HEK293 (cell line): ENCODE measurements at regions not wholly inside any gene's neighbourhood (a gene's known extent, or its start where the extent isn't known, plus 50 kb on each side); places are given as distances from the start of the nearest gene placed in this dataset.

ENCODE experiments used
- CTCF ChIA-PET: fragments of 350-600 bp; formaldehyde crosslinking; extraction: SDS; loops from one replicate; lab custom pipeline; 2021; ENCODE audit warnings: antibody characterized with exemption; lab: Yijun Ruan, JAX
- POLR2A ChIA-PET: fragments of 300-600 bp; formaldehyde crosslinking; extraction: SDS; loops from one replicate; lab custom pipeline; 2020; ENCODE audit warnings: antibody characterized with exemption, inconsistent platforms; lab: Yijun Ruan, JAX
- H3K27ac ChIP-seq: fragments of 200-500 bp; sonication (Bioruptor generic); 2 replicates; pipeline ENCODE4 v1.5.1; 2014; ENCODE audit warnings: low read depth, low read length, control low read depth, inconsistent platforms; ENCODE audit errors: extremely low read depth
- H3K36me3 ChIP-seq, 2 experiments: fragments of 200-500 bp in 1 of 2; sonication (Bioruptor generic) in 1 of 2; 1 replicate in 1 of 2; 2 replicates in 1 of 2; pipeline ENCODE4 v1.5.1; 2014 to 2017; ENCODE audit warnings: inconsistent platforms in 2 of 2, low read length in 2 of 2; ENCODE audit not compliant: control insufficient read depth in 2 of 2, insufficient read depth in 1 of 2
- H3K4me1 ChIP-seq: fragments of 200-500 bp; sonication (Bioruptor generic); 2 replicates; pipeline ENCODE4 v1.5.1; 2014; ENCODE audit warnings: mild to moderate bottlenecking, low read length, inconsistent platforms; ENCODE audit not compliant: control insufficient read depth, insufficient read depth
- H3K4me3 ChIP-seq: 2 replicates; pipeline ENCODE4 v1.5.1; 2011; ENCODE audit warnings: low read depth, mild to moderate bottlenecking, control low read depth, low read length, moderate library complexity
- H3K9me3 ChIP-seq: fragments of 200-500 bp; sonication (Bioruptor generic); 2 replicates; pipeline ENCODE4 v1.5.1; 2014; ENCODE audit warnings: low read depth, low read length, inconsistent platforms; ENCODE audit not compliant: control insufficient read depth, insufficient read depth
- KLF8 ChIP-seq: fragments of 450-650 bp; formaldehyde crosslinking; IDR thresholded peaks from 2 replicates; pipeline ENCODE4 v1.5.1; 2016; ENCODE audit warnings: missing biosample characterization, missing genetic modification characterization
- MYNN ChIP-seq: fragments of 450-650 bp; formaldehyde crosslinking; IDR thresholded peaks from 2 replicates; pipeline ENCODE4 v1.5.1; 2016; ENCODE audit warnings: missing biosample characterization, missing genetic modification characterization, borderline replicate concordance
- OSR2 ChIP-seq: fragments of 450-650 bp; formaldehyde crosslinking; IDR thresholded peaks from 2 replicates; pipeline ENCODE4 v1.5.1; 2016; ENCODE audit warnings: missing biosample characterization, missing genetic modification characterization
- SP7 ChIP-seq: fragments of 450-650 bp; formaldehyde crosslinking; IDR thresholded peaks from 2 replicates; pipeline ENCODE4 v1.5.1; 2016; ENCODE audit warnings: missing biosample characterization, missing genetic modification characterization
- ZNF10 ChIP-seq: fragments of 450-650 bp; formaldehyde crosslinking; IDR thresholded peaks from 2 replicates; pipeline ENCODE4 v1.5.1; 2017; ENCODE audit warnings: missing biosample characterization, missing genetic modification characterization
- ZNF157 ChIP-seq: fragments of 450-650 bp; formaldehyde crosslinking; IDR thresholded peaks from 2 replicates; pipeline ENCODE4 v1.5.1; 2016; ENCODE audit warnings: missing biosample characterization, missing genetic modification characterization
- ZNF16 ChIP-seq: fragments of 450-650 bp; formaldehyde crosslinking; IDR thresholded peaks from 2 replicates; pipeline ENCODE4 v1.5.1; 2016; ENCODE audit warnings: low read depth, missing biosample characterization, missing genetic modification characterization
- ZNF23 ChIP-seq: fragments of 450-650 bp; formaldehyde crosslinking; IDR thresholded peaks from 2 replicates; pipeline ENCODE4 v1.5.1; 2016; ENCODE audit warnings: missing biosample characterization, missing genetic modification characterization, borderline replicate concordance
- ZNF311 ChIP-seq: fragments of 450-650 bp; formaldehyde crosslinking; IDR thresholded peaks from 2 replicates; pipeline ENCODE4 v1.5.1; 2017; ENCODE audit warnings: missing biosample characterization, missing genetic modification characterization, borderline replicate concordance
- ZNF341 ChIP-seq: fragments of 450-650 bp; formaldehyde crosslinking; IDR thresholded peaks from 2 replicates; pipeline ENCODE4; 2016; ENCODE audit warnings: low read depth, missing biosample characterization, missing genetic modification characterization
- ZNF350 ChIP-seq: fragments of 450-650 bp; formaldehyde crosslinking; IDR thresholded peaks from 2 replicates; pipeline ENCODE4 v1.5.0; 2017; ENCODE audit warnings: missing biosample characterization, mild to moderate bottlenecking, missing genetic modification characterization
- ZNF366 ChIP-seq: fragments of 450-650 bp; formaldehyde crosslinking; conservative IDR thresholded peaks from 2 replicates; pipeline ENCODE4 v1.5.1; 2016; ENCODE audit warnings: missing biosample characterization, missing genetic modification characterization
- ZNF423 ChIP-seq: fragments of 450-650 bp; formaldehyde crosslinking; IDR thresholded peaks from 2 replicates; pipeline ENCODE4 v1.5.1; 2016; ENCODE audit warnings: missing biosample characterization, missing genetic modification characterization
- ZNF555 ChIP-seq: fragments of 450-650 bp; formaldehyde crosslinking; conservative IDR thresholded peaks from 2 replicates; pipeline ENCODE4 v1.5.1; 2017; ENCODE audit warnings: missing biosample characterization, mild to moderate bottlenecking, missing genetic modification characterization, inconsistent platforms
- ZNF561 ChIP-seq: fragments of 450-650 bp; IDR thresholded peaks from 2 replicates; pipeline ENCODE4 v1.5.1; 2018; ENCODE audit warnings: missing biosample characterization, missing genetic modification characterization, borderline replicate concordance
- ZSCAN30 ChIP-seq: fragments of 450-650 bp; IDR thresholded peaks from 2 replicates; pipeline ENCODE4 v1.5.1; 2018; ENCODE audit warnings: missing biosample characterization, mild to moderate bottlenecking, missing genetic modification characterization, moderate library complexity
- TF ChIP-seq, protein P1 (sequence below): fragments of 450-650 bp; formaldehyde crosslinking; IDR thresholded peaks from 2 replicates; pipeline ENCODE4 v1.5.1; 2017; ENCODE audit warnings: missing biosample characterization, mild to moderate bottlenecking, missing genetic modification characterization, moderate library complexity
- TF ChIP-seq, protein P2 (sequence below): fragments of 450-650 bp; formaldehyde crosslinking; IDR thresholded peaks from 2 replicates; pipeline ENCODE4 v1.5.1; 2017; ENCODE audit warnings: missing biosample characterization, missing genetic modification characterization
- TF ChIP-seq, protein P3 (sequence below): fragments of 450-650 bp; formaldehyde crosslinking; IDR thresholded peaks from 2 replicates; pipeline ENCODE4 v1.5.1; 2016; ENCODE audit warnings: missing biosample characterization, missing genetic modification characterization
- TF ChIP-seq, protein P4 (sequence below): fragments of 450-650 bp; formaldehyde crosslinking; IDR thresholded peaks from 2 replicates; pipeline ENCODE4 v1.5.1; 2016; ENCODE audit warnings: missing biosample characterization, missing genetic modification characterization, low read depth
- TF ChIP-seq, protein P5 (sequence below): fragments of 450-650 bp; formaldehyde crosslinking; IDR thresholded peaks from 2 replicates; pipeline ENCODE4 v1.5.1; 2016; ENCODE audit warnings: missing biosample characterization, missing genetic modification characterization, borderline replicate concordance

DNA sequence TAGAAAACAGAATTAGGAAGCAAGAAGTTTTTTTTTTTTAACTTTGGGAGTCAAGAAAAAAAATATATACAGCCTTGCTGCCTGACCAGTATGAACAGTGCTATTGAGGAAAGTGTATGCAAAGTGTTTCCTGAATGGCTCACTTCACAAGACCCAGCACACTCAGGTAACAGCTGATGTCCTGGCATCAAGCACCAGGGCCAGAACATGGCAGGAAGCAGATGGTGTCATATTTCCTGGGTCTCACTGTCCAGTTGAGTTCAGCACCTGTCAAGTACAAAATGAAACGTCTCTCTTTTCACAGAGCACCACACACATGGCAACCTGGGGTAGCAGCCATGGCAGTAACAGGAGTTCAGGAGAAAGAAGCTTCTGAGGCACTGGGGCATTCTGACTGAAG, 372.3 kb downstream of the TTLL7 start:
- TF ChIP-seq ZNF555 (tag by site-specific recombination) = no peak
- no peak for TF ChIP-seq ZNF423 (tag by site-specific recombination)
- TF ChIP-seq KLF8 (tag by site-specific recombination) = no peak
- TF ChIP-seq ZNF23 (tag by site-specific recombination) = no peak
- TF ChIP-seq, protein P1, sequence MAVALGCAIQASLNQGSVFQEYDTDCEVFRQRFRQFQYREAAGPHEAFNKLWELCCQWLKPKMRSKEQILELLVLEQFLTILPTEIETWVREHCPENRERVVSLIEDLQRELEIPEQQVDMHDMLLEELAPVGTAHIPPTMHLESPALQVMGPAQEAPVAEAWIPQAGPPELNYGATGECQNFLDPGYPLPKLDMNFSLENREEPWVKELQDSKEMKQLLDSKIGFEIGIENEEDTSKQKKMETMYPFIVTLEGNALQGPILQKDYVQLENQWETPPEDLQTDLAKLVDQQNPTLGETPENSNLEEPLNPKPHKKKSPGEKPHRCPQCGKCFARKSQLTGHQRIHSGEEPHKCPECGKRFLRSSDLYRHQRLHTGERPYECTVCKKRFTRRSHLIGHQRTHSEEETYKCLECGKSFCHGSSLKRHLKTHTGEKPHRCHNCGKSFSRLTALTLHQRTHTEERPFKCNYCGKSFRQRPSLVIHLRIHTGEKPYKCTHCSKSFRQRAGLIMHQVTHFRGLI (tag by site-specific recombination) = no peak
- no peak for TF ChIP-seq ZNF366 (tag by site-specific recombination)
- TF ChIP-seq OSR2 = no peak
- TF ChIP-seq, protein P2, sequence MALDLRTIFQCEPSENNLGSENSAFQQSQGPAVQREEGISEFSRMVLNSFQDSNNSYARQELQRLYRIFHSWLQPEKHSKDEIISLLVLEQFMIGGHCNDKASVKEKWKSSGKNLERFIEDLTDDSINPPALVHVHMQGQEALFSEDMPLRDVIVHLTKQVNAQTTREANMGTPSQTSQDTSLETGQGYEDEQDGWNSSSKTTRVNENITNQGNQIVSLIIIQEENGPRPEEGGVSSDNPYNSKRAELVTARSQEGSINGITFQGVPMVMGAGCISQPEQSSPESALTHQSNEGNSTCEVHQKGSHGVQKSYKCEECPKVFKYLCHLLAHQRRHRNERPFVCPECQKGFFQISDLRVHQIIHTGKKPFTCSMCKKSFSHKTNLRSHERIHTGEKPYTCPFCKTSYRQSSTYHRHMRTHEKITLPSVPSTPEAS (tag by site-specific recombination) = no peak
- no peak for TF ChIP-seq ZNF311 (tag by site-specific recombination)
- TF ChIP-seq, protein P3, sequence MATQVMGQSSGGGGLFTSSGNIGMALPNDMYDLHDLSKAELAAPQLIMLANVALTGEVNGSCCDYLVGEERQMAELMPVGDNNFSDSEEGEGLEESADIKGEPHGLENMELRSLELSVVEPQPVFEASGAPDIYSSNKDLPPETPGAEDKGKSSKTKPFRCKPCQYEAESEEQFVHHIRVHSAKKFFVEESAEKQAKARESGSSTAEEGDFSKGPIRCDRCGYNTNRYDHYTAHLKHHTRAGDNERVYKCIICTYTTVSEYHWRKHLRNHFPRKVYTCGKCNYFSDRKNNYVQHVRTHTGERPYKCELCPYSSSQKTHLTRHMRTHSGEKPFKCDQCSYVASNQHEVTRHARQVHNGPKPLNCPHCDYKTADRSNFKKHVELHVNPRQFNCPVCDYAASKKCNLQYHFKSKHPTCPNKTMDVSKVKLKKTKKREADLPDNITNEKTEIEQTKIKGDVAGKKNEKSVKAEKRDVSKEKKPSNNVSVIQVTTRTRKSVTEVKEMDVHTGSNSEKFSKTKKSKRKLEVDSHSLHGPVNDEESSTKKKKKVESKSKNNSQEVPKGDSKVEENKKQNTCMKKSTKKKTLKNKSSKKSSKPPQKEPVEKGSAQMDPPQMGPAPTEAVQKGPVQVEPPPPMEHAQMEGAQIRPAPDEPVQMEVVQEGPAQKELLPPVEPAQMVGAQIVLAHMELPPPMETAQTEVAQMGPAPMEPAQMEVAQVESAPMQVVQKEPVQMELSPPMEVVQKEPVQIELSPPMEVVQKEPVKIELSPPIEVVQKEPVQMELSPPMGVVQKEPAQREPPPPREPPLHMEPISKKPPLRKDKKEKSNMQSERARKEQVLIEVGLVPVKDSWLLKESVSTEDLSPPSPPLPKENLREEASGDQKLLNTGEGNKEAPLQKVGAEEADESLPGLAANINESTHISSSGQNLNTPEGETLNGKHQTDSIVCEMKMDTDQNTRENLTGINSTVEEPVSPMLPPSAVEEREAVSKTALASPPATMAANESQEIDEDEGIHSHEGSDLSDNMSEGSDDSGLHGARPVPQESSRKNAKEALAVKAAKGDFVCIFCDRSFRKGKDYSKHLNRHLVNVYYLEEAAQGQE (tag by site-specific recombination) = no peak
- TF ChIP-seq, protein P4, sequence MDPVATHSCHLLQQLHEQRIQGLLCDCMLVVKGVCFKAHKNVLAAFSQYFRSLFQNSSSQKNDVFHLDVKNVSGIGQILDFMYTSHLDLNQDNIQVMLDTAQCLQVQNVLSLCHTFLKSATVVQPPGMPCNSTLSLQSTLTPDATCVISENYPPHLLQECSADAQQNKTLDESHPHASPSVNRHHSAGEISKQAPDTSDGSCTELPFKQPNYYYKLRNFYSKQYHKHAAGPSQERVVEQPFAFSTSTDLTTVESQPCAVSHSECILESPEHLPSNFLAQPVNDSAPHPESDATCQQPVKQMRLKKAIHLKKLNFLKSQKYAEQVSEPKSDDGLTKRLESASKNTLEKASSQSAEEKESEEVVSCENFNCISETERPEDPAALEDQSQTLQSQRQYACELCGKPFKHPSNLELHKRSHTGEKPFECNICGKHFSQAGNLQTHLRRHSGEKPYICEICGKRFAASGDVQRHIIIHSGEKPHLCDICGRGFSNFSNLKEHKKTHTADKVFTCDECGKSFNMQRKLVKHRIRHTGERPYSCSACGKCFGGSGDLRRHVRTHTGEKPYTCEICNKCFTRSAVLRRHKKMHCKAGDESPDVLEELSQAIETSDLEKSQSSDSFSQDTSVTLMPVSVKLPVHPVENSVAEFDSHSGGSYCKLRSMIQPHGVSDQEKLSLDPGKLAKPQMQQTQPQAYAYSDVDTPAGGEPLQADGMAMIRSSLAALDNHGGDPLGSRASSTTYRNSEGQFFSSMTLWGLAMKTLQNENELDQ (tag by site-specific recombination) = no peak
- no peak for TF ChIP-seq SP7 (tag by site-specific recombination)
- TF ChIP-seq ZSCAN30 (tag by site-specific recombination) = no peak
- no peak for TF ChIP-seq ZNF561
- TF ChIP-seq, all 188 proteins: peak for 0
- no peak overlapping the region for H3K4me3 ChIP-seq
- ChIA-PET POLR2A (no interaction called here), CTCF (interaction anchor here (0.6 to 1.3 kb wide), 2 partner anchors 10 to 22 kb away, joined by 3 to 4 read pairs; no protein-coding TSS in a partner anchor)
- H3K36me3 ChIP-seq = no peaks in the 10 kb centered on the region
- no peak overlapping the region for H3K27ac ChIP-seq
- H3K9me3 ChIP-seq = no peaks in the 10 kb centered on the region
- no peaks in the 10 kb centered on the region for H3K4me1 ChIP-seq

DNA sequence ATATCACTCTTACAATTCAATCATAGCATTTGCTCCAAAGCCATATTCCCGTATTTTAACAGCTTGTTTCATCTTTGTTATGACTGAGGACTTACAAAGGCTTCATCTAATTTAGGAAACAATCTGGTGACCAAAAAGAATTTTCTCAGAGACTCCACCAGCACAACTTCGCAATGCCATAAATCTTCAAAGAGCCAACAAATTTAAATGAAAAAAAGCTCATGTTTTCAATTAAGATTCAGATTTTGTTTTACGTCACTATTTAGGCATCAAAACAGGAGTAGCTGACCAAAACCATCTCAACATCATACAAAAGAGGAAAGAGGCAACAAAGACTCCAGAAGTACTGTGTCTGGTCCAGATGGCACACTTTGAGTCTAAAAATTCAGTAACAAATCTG, 373.3 kb downstream of the TTLL7 start:
- H3K36me3 ChIP-seq = no peaks in the 10 kb centered on the region
- no peak overlapping the region for H3K4me3 ChIP-seq
- POLR2A ChIA-PET = no interaction called here
- no peaks in the 10 kb centered on the region for H3K4me1 ChIP-seq
- no peak overlapping the region for H3K27ac ChIP-seq
- no peaks in the 10 kb centered on the region for H3K9me3 ChIP-seq
- CTCF ChIA-PET = no interaction called here
- no peak for TF ChIP-seq ZNF341 (tag by site-specific recombination)
- no peak for TF ChIP-seq ZNF157 (tag by site-specific recombination)
- no peak for TF ChIP-seq MYNN (tag by site-specific recombination)
- TF ChIP-seq ZNF10 (tag by site-specific recombination) = no peak
- no peak for TF ChIP-seq ZNF16
- TF ChIP-seq, protein P5, sequence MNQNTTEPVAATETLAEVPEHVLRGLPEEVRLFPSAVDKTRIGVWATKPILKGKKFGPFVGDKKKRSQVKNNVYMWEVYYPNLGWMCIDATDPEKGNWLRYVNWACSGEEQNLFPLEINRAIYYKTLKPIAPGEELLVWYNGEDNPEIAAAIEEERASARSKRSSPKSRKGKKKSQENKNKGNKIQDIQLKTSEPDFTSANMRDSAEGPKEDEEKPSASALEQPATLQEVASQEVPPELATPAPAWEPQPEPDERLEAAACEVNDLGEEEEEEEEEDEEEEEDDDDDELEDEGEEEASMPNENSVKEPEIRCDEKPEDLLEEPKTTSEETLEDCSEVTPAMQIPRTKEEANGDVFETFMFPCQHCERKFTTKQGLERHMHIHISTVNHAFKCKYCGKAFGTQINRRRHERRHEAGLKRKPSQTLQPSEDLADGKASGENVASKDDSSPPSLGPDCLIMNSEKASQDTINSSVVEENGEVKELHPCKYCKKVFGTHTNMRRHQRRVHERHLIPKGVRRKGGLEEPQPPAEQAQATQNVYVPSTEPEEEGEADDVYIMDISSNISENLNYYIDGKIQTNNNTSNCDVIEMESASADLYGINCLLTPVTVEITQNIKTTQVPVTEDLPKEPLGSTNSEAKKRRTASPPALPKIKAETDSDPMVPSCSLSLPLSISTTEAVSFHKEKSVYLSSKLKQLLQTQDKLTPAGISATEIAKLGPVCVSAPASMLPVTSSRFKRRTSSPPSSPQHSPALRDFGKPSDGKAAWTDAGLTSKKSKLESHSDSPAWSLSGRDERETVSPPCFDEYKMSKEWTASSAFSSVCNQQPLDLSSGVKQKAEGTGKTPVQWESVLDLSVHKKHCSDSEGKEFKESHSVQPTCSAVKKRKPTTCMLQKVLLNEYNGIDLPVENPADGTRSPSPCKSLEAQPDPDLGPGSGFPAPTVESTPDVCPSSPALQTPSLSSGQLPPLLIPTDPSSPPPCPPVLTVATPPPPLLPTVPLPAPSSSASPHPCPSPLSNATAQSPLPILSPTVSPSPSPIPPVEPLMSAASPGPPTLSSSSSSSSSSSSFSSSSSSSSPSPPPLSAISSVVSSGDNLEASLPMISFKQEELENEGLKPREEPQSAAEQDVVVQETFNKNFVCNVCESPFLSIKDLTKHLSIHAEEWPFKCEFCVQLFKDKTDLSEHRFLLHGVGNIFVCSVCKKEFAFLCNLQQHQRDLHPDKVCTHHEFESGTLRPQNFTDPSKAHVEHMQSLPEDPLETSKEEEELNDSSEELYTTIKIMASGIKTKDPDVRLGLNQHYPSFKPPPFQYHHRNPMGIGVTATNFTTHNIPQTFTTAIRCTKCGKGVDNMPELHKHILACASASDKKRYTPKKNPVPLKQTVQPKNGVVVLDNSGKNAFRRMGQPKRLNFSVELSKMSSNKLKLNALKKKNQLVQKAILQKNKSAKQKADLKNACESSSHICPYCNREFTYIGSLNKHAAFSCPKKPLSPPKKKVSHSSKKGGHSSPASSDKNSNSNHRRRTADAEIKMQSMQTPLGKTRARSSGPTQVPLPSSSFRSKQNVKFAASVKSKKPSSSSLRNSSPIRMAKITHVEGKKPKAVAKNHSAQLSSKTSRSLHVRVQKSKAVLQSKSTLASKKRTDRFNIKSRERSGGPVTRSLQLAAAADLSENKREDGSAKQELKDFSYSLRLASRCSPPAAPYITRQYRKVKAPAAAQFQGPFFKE = no peak
- no peak for TF ChIP-seq ZNF350 (tag by site-specific recombination)
